ENCODE measurements at regions not wholly inside any gene's neighbourhood (a gene's known extent, or its start where the extent isn't known, plus 50 kb on each side); places are given as distances from the start of the nearest gene placed in this dataset.
"Not testable (repeated sequence)": the region's sequence is repeated elsewhere in the genome, so short reads cannot be mapped to it uniquely, and the experiment has no call there.

DNA sequence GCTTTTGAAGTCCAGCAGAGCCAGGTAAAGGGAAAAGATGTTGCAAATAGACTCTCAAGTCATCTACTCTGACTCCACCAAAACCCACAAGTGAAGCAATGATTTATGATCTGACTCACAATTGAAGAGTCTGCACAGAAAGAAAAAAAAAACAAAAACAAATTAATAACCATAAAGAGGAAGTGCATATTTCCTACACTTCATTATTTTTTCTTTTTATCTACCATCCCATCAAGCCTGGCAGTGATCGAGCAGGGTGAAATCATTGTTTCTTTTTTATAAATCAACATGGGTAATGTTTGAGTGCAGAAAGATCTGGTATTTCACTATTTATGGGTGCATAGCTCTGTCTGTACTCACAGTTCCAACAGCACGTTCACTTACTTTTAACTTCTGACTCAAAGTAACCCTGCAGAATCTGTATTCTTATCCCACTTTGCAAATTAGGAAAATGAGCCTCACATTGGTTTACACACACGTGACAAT is 829.0 kb downstream of the TNS3 start:
- TF ChIP-seq, protein P1, sequence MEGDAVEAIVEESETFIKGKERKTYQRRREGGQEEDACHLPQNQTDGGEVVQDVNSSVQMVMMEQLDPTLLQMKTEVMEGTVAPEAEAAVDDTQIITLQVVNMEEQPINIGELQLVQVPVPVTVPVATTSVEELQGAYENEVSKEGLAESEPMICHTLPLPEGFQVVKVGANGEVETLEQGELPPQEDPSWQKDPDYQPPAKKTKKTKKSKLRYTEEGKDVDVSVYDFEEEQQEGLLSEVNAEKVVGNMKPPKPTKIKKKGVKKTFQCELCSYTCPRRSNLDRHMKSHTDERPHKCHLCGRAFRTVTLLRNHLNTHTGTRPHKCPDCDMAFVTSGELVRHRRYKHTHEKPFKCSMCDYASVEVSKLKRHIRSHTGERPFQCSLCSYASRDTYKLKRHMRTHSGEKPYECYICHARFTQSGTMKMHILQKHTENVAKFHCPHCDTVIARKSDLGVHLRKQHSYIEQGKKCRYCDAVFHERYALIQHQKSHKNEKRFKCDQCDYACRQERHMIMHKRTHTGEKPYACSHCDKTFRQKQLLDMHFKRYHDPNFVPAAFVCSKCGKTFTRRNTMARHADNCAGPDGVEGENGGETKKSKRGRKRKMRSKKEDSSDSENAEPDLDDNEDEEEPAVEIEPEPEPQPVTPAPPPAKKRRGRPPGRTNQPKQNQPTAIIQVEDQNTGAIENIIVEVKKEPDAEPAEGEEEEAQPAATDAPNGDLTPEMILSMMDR (IDR thresholded peaks at IDR 0.05; ENCODE audit: extremely low read depth, missing control alignments), result no peak

DNA sequence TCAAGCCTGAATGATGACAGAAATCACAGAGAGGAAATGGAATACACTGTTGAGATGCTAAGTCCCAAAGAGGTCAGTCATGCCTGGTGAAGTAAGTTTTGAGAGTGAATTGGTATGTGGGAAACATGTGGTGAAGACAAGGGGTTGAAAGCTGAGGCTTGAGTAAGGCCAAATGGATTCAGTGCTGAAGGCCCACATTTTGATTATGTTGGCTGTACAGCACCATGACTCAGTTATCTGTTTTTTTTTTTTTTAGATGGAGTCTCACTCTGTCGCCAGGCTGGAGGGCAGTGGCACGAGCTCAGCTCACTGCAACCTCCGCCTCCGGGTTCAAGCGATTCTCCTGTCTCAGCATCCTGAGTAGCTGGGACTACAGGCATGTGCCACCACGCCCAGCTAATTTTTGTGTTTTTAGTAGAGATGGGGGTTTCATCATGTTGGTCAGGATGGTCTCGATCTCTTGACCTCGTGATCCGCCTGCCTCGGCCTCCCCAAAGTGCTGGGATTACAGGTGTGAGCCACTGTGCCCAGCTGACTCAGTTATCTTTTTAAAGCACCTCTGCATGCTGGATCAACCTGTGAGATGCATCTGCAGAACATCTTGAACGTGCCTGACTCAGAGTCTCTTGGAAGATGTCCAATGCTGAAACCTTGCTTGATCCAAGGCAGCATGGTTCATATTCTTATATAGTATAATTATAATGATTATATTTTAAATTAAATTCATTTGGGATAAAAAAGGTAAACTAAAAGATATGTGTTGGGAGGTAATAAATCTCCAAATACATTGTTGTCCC is 829.8 kb downstream of the TNS3 start:
- not testable (repeated sequence) for DNase-seq (ENCODE audit: low spot score)

More for the DNA sequence above, 829.0 kb downstream of the TNS3 start:
- no peak for DNase-seq (ENCODE audit: low spot score)

DNA sequence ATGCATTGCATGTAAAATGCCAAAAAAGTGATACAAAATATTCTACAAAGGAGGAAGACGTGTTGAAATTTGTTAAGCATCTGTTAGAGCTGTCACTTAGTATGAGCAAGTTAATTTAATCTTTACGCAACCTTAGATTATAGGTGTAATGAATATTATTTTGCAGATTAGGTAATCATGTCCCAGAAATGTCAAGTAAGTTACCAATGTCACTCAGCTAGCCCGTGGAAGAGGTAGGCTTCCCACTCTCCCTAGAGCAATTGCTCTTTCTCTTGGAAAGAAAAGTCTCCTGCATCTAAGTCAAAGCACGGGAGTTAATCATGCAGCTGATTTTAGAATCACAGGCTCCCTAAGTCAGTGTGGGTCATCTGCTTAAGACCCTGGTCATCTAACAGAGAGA is 830.4 kb upstream of the IGFBP3 start:
- DNase-seq (ENCODE audit: low spot score), result no peak
- TF ChIP-seq, protein P1 (IDR thresholded peaks at IDR 0.05; ENCODE audit: extremely low read depth, missing control alignments), result no peak

DNA sequence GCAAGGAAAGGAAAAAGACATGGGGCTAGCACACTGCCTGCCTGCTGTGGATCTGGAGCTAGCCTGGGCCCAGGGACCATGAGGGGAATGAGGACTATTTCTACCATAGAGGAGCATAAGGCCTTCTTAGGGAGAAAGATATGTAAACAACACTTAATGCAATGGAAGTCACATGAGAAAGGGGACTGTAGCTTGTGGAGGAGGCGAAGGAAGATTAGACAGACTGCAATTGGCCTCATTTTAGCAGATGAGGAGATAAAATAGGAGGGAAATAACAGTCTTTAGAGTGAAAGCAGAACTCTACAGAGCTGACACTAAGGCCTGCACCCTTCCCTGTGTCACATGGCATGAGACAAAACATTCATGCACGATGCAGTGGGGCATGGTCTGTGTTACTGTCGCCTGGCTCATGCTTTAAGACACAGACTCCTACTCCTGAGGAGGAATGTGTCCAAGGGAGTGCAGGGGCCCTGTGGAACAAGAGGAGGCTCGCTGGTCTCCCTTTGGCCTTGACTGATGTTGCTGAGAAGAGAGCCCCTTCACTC is 829.3 kb upstream of the IGFBP3 start:
- TF ChIP-seq, protein P1 (IDR thresholded peaks at IDR 0.05; ENCODE audit: extremely low read depth, missing control alignments), result no peak
- DNase-seq (ENCODE audit: low spot score), result no peak

DNA sequence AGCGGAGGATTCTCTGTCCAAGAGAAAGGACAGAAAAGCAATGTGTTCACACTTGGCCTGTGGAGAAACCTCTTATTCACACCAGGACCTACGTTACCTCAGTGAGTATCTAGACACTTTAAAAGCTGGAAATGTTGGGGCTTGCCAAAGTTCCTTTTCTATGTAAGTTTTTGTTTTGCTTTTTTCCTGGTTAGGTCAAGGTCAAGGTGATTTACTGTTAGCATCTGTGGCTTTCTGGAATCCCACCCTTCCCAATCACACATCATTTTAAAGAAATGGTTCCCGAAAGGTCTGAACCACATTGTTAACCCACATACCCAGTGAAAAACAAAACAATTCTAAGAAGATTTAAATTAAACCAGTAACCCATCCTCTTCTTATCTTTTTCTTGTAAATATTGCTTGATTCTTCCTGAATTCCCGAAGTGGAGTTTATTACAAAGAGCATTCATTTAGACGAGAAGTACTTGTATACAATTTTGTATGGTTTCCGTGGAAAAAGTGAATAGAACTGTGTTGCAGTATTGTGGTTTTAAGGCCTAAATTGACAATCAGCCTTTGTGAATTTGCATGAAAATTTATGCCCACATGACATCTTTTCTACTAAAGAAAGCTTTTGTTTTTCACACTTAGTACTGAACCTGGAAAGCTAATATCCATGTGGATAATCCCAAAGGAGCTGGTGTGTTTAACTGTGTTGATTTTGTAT is 827.0 kb upstream of the IGFBP3 start:
- TF ChIP-seq, protein P1 (IDR thresholded peaks at IDR 0.05; ENCODE audit: extremely low read depth, missing control alignments), result no peak
- DNase-seq (ENCODE audit: low spot score), result no peak

DNA sequence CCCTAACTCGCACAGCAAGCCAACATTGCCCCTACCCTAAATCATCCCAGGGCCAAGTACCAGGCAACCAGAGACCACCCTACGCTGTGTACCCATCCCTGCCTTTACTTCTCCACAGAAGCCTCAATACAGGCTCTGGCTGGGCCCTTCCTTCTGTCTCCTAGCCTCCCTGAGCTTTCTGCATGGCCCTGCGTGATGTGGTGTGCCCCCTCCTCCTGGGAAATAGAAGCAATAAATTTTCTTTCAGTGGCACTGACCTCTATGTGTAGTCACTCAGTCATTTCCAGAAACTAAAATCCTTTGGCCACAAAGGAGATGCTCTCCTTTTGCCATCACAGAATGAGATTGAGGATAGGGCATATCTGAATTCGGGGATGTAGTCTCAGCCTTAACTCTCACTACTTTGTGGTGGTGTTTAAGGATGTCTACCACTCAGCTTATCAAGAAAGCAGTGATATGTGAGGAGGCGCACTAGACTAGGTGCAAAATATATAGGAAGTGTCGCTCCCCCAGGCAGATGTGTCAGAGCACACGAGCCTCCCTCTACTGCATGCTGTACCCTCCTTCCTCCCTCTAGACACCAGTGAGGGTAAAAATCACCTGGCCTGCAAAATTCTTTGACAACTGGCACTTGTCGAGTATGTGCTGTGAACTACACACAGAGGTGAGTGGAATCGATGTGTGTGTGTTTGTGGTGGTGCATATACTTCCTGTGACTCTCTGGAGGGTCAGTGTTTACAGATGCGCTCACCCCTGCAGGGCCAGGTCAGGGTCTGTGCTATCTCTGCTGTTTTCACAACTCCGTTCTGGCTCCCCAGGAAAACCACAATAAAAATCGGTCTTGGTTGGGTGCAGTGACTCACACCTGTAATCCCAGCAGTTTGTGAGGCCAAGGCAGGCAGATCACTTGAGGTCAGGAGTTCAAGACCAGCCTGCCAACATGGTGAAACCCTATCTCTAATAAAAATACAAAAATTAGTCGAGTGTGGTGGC is 825.9 kb upstream of the IGFBP3 start:
- no peak for DNase-seq (ENCODE audit: low spot score)

DNA sequence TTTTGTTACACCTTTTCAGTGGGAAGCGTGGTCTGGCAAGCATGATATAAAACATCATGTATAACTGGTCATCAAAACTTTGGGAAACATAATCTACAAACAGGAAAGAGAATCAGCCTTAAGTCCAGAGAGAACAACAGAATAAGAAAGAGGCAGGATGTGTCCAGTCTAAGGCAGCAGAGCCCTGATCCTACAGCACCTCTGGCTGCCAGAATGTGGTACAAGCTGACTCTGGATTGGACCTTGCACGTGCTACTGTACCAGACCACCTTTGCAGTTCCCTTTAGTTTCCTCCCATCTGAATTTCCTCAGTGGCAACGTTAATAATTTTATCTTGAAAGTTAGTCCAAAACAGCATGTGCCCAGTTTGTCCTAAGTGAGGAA is 824.6 kb upstream of the IGFBP3 start:
- no peak for DNase-seq (ENCODE audit: low spot score)
- TF ChIP-seq, protein P1 (IDR thresholded peaks at IDR 0.05; ENCODE audit: extremely low read depth, missing control alignments), result no peak

More for the DNA sequence above, 825.9 kb upstream of the IGFBP3 start:
- TF ChIP-seq, protein P1 (IDR thresholded peaks at IDR 0.05; ENCODE audit: extremely low read depth, missing control alignments), result no peak
